CD4-positive, alpha-beta T cell treated with Interleukin-6 at 100 ng/mL for 8 hours (primary cell): ENCODE measurements at regions not wholly inside any gene's neighbourhood (a gene's known extent, or its start where the extent isn't known, plus 50 kb on each side); places are given as distances from the start of the nearest gene placed in this dataset.

Source experiments
- DNase-seq: peaks from one replicate; pipeline ENCODE4 v3.0.0-alpha.2; 2020; ENCODE audit warnings: mixed read lengths, low spot score

DNA sequence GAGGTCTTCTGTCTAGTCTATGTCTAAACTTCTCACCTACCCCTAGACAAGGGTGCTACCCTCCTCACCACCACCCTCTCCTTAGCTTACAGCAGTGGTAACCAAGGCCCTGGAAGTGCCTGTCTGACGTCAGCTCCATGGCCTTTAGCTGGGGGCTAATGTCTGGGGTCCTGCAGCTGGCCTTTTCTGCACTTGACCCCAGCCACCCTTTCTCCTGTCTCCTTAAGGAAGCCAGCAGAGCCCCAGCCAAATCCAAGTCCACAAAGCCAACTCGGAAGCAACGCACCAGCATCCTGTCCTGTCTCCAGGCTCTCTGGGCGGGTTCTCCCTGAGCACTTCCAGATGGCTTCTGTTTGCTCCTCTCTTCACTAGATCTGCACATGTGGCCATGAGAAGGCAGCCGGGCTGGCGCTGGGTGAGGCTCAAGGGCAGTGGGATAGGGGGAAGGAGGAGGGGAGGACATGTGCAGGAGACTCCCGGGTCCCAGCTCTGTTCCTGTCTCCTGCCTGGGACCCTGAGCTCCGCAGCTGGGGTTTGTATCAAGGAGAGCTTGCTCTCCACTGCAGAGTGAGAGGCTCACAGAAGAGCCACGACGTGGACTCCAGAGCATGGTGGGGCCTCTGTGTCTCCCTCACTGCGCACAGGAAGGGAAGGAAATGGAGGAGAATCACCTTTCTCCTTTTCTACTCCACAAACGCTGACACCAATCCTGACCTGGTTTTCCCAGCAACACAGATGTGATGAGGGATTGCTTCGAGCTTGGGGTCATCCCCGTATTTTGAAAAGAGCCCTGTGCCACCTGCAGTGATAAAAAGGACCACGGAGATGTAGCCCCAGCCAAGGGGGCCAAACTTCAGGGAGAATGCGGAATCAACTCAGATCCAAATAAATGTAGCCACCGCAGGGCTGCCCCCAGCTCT is 204.2 kb downstream of the USP12 start:
- no peak for DNase-seq

DNA sequence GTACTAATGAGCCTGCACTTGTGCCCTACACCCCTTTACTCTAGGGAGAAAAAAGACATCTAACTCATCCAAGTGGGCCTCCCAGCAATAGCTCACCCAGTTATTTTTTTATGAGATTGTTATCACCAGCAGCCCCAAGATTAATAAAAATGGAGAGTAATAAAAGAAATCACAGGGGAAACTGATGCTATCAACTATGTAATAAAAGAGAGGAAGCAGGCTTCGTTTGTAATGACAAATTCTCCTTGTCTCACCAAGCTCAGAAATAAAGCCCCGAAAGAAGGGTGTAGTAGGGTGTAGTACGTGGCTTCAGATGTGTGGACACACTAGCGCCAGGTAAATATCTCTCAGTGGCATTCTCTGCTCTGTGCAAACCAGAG is 204.9 kb downstream of the USP12 start:
- no peak for DNase-seq

DNA sequence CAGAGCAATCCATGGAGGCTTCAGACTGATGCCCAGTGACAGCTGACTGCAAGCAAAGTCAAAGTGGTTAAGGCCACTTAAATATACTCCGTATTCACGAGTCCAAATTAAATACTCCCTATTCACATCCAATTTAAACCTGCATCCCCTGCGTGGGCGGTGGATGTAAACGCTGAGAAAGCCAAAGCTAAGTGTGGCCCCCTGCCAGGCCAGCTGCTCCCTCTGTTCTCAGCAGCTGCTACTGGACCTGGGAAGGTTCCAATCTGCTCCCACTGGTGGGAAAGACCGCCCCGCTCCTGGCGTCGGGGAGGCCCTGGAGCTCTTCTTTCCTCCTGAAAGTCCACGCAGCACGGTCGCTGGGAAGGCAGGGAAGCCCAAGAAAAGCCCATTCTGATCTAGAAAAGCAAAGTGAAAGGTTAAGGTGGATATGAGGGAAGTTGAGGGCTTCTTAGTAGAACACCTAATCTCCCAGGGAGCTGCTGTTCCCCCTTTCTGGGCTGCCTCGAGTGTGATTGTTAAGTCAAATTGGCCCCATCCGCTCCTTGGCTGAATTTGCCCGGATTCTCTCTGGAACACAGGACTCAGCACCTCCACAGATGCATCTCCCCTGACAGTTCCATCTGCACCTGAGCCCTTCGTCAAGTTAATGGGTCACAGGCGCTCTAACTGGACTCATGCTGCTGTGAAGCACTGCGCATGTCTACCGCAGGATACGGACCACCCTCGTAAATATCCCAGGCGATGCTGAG is 205.5 kb downstream of the USP12 start:
- DNase-seq = no peak

DNA sequence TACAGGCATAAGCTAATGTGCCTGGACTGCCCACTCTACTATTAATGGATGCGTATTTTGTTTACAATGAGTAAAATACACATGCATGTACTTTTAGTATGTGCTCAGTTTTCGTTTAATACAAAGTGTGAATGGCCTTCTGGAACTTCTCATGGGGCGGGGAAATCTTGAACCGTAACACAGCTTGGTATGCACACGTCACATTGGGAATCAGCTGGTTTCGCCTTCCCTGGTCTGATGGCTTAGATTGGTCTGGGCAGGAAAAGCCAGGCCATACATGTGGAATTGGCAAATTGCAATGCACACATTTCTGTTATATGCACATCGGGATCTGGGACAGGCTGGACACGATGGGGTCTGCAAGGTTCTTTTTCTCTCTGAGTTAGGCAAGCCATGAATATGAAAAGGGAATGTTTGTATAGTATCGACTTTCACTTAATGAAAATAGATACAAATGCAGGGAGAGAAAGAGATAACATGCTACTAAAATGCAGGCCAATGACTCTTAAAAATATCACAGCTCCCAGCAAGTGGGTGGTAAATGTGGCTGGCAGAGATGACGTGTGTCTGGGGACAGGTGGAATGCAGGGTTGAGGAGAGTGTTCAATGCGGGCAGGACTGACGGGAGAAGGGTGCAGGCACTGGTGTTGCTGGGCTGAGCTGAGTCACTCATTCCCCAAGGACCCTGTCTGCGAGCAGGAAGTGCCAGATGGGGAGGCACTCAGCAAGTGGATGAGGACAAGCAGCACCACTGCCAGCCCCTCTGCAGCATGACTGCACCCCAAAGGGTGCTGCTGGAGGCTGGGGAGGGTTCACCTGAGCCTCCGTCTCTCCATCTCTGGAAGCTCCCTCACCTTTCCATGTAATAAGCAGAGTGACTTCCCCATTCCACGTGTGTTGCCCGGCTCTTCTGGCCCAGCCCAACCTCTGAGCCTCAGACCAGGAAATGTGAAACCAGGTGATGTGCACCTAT is 204.0 kb upstream of the GPR12 start:
- DNase-seq = no peak

DNA sequence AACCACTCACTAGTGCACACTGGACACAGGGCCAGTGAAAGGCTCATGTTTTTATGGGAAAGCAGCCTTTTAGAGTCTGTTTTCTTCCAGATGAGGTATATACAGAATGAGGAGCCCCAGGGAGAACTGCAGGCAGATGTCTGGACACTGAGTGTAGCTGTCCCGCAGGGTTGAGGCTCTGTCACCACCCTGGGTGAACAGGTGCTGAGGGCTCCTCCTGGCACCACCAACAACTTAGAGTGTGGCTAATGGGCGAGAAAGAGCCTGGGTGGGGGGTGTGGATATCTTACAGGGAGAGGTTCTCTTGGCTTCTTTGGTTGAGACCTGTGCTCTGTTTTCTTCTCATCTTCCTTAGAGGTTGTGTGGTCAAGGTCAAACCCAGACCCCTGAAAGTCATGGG is 202.1 kb upstream of the GPR12 start:
- DNase-seq = no peak

DNA sequence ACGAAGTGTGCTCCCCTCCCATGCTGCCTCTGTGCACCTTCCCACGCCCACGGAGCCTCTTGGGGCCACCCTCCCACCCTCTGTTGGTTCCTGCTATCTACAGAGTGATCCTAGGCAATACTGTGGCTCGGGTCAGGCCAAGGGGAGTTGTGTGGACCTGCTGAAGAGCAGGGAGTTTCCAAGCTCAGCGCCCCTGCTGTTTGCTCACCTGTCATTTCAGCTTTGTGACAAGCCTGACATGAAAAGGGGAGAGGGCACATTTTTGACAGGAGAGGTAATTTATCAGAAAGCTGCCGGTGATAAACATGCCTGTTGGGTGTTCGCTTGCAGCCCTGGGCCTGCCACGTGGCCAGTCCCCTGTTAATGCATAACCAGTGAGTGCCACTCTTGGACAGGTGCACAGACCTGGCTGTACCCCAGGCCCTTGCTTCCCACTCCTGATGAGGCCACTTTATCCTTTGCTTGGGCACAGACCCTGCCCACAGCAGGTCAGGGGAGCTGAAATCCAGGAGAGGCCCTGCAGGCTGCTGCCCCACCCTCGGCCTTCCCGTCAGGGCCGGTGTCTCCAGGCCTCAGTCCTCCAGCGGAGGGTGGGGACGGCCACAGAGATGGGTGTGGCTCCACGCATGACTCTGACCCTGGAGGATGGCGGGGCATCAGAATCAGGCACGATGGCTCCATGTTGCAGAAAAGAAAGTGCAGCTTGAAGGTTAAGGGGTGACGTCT is 201.5 kb upstream of the GPR12 start:
- DNase-seq = no peak

DNA sequence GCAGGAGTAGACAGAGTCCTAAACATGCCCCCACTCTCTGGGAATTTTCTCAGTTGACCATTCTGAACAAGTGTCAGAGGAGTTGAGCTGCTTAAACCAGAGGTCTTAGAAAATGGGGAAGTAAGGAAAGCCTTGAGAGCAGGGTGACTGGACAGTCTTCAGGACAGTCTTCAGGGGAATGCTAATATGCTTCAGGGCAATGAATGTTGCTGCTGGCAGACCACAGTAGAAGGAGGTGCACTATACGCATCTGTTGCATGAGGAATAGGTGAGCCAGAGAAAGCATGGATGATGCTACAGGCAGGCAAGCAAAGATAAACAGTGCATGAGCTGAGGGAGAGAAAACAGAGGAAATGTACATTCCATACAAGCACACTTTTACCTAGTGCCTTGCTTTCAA is 196.6 kb upstream of the GPR12 start:
- no peak for DNase-seq

DNA sequence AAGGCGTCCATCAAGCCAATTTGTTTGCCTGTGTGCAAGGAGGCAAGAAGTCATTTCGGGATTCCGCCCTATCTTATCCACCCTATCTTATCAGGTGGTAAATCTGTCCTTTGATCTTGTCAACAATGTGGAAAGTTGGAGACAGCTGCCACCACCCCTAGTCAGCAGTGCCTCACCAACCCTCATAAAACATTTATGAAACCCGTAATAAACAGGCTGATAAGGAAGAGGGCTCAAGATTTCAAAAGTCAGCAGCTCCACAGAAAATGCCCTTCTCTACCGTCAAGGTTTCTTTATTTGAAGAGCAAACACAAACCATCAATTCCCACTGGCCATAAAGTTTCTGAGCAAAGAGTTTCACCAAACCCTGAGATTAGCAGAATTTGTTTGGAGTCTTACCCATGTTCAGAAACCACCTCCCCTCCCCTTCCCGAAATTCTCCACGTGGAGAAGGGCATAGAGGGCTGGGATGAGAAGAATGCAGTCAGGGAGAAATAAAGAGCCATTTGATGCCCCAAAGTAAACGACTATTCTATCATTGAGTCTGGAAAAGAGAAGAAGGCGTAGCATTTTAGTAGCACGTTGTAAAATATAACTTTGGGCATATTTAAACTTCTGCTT is 196.0 kb upstream of the GPR12 start:
- DNase-seq = no peak

DNA sequence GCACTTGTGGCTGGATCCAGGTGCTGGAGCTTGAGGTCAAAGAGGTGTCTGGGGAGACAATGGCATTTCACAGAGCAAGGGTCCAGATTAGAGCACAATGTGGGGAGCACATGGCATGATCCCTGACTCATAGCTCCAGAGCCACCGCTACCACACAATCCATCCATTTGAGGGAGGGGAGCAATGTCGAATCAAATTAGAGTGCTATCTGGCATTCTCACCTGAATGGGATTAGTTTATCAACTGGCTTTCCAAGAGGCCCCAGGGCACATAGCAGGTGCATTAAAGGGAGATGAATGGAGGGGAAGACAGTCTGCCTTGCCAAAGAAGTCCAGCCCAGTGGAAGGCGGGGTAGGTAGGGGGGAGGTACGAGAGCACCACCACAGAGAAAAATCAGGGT is 194.4 kb upstream of the GPR12 start:
- DNase-seq = no peak

DNA sequence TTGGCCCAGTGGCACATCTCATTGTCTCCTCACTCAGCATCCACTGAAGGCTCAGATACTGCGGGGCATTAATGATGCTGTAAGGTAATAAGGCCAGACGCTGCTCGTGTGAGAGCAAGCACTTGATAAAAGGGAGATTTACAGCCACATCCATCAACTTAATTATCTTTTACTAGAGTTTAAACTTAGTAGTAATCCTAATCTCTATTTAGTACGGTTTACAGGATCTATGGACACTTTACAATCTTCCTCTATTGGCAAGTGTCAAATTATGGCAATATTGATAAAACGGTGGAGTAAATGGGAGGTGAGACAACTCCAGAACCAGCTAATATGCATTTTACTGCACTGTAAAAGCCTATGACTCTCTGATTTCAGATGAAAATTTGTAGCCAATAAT is 192.7 kb upstream of the GPR12 start:
- no peak for DNase-seq

DNA sequence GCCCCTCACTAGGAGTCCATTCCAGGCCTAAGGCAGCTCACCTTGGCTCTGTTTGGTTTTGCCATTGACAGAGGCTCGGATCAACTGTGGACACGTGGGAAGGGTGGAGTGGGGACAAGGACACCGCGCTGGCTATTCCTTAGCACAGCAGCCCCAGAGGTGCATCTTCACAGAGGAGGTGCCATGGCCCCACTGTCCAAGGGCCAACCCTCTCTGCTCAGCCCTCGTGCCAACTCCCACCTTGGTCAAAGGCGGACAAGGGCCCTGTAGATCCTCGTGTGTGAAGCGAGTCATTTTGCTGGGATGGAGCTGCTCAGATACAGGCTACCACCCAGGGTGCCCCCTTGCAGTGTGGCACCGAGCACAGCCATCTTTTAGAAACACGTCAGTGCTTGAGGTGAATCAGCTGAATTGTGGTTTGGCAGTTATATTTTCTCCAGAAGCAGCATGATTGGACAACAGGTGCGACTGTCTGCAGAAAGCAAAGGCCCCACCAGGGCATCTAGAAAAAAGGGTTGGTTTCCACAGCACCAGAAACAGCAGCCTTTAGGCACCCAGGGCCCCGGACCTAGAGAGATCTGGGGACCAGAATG is 192.1 kb upstream of the GPR12 start:
- DNase-seq = no peak

DNA sequence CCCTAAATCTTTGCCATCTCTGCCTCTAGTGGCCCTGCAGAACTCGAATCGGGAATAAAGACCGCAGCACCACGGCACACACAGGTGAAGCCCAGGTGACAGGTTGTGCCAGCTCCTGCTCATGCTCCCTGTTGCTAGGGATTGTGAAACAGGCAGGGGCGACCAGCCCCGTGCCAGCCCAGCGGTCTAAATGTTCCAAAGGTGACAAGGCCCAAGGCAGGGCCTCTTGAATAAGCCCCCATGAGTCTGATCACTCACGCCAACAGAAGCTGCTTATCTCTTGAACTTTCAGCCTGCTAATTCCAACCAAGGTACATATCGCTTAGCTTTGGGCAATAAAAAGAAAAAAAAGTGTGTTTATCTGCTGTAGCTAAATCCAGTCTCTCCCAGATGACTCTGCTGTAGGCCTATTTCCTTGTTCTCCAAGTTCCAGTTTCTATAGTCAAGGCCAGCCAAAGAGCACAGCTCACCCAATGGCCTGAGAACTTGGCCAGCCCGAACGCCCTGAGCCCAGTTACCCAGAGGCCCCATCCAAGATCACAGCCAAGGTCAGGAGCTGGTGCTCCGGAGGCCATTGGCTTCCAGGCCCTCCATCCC is 191.1 kb upstream of the GPR12 start:
- no peak for DNase-seq

DNA sequence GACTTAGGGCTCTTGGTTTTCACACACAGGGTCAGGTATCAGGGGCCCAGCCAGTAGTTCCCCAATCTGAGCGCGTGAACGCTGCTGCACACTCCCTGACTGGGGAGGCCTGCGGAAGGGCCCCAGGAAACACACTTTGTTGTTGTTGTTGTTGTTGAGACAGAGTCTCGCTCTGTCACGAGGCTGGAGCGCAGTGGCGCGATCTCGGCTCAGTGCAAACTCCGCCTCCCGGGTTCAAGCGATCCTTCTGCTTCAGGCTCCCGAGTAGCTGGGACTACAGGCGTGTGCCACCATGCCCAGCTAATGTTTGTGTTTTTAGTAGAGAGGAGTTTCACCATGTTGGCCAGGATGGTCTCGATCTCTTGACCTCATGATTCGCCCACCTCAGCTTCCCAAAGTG is 190.4 kb upstream of the GPR12 start:
- DNase-seq = no peak

DNA sequence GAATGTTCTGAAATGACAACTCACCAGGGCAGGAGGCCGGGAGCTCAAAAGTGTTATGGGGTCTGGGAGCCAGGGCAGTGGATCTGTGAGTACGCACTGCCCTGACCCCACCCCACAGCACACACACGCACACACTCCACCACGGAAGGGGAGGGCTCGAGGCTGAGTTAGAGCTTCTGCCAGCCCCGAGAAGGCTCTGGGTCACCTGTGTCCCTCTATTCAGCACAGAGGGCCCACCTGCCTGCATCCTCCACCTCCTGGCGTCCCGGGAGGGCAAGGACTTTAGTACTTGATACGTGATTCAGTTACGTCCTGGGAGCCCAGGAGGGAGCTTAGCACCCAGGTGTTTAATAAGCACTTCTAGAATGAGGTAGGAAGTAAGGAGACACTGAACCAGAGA is 190.0 kb upstream of the GPR12 start:
- DNase-seq = no peak

DNA sequence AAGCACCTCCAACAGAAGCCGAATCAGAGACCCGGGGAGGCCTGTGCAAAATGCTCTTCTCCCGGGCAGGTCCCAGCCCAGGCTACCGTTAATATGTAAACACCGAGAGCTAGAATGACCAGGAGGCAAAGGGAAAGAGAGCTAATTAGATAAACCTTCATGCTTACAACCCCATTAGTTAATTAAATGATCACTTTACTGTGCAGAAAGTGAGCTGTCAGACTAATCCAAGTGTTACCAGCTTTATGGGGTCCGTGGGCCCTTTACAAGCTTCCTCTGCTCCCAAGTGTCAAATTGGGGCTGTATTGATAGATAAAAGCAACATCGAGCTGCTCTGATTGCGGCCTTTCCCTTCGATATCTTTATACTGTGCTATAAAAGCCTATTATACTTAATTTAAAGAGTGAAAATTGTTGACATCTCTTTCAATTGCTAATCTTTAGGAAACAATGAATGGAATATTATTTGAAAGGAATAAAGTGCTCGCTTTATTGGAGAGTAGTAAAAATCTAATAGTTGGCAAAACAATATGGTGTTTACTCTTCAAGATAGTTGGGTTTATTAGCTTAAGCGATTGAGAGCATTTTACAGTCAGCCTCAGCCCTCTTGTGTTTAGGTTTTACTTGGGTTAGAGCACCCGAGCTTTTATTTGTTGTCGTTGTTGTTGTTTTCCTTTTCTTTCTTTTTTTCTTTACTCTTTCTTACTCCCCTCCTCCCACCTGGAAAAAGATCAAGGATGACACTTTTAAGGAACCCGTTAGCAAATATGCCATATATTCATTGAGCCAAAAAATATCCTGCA is 189.3 kb upstream of the GPR12 start:
- DNase-seq = no peak

DNA sequence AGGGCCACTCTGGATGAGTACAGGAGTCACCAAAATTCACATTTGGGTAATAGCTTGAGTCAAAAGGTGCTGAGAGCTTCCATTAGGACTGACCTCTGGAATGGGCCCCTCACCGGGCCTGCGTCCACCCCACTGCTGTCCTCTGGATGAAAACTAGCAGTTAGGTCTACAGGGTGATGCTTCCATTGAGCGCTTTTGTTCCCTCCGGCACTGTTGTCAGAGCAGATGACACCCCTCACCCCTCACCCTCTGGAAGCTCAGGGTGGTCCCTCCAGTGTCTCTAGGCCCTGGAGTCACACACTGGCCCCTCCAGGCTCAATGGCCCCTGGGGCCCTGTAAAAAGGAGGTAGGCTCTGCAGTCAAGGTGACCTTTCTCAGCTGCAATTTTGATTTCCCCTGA is 187.8 kb upstream of the GPR12 start:
- DNase-seq = no peak

DNA sequence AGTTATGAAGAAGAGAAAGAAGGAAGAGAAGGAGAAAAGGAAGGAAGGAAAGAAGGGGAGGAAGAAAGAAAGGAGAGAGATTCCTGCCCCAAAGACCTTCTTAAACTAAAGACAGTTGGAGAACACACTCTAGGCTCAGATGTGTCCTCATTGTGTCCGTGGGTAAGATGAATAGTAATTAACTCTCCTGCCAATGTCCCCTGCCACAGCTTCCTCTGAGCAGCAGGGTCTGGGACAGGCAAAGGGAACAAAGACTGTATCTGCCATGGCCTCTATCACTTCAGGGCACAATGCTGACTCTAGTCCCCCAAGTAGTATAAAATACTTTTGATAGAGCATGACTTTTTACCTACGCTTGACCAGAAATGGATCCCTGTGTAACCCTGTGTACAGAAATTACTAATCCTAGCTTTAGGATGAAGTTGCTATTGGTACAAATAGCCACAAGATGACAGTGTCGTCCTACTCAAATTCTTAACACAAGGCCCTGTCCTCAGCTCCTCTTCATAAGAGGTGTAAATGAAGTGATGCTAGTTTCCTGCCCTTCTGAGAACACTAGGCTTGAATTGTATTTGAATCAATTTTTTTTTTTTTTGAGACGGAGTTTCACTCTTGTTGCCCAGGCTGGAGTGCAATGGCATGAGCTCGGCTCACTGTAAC is 186.2 kb upstream of the GPR12 start:
- DNase-seq = no peak

DNA sequence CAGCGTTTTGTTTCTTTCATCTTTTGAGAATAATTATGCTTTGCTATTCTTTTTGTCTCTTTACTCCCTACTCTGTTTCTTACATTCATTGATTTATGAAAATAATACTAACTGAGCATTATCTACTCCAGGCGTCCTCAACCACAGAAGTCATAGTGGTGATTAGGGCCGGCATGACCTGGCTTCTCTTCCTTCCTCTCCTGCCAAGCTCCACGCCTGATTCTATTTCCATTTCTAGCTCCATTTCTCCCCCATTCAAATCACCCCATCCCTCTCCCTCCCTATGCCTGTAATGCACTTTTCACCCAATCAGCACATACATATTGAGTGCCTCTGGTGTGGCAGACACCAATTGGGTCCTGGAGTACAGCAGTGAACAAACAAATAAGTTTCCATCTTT is 183.2 kb upstream of the GPR12 start:
- no peak for DNase-seq

DNA sequence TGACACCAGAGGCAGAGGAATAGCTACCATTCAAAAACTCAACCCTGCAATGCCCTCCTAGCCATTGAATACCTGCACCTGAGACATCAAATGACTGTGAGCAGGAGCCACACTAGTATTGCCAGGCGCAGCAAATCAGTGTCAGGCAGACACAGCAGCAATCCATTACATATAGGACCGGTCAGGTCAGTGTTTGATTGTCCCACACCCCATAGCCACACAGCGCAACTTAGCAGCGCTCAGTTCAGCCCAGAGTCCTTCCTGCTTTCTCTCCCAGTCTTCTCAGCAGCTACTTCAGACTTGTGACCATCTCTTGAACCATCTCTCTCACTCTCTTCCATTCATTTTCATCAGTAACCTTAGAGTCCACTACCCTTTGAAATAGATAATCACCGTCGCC is 181.6 kb upstream of the GPR12 start:
- DNase-seq = no peak
